ENCODE measurements at regions not wholly inside any gene's neighbourhood (a gene's known extent, or its start where the extent isn't known, plus 50 kb on each side); places are given as distances from the start of the nearest gene placed in this dataset.

- TF ChIP-seq, protein P1, sequence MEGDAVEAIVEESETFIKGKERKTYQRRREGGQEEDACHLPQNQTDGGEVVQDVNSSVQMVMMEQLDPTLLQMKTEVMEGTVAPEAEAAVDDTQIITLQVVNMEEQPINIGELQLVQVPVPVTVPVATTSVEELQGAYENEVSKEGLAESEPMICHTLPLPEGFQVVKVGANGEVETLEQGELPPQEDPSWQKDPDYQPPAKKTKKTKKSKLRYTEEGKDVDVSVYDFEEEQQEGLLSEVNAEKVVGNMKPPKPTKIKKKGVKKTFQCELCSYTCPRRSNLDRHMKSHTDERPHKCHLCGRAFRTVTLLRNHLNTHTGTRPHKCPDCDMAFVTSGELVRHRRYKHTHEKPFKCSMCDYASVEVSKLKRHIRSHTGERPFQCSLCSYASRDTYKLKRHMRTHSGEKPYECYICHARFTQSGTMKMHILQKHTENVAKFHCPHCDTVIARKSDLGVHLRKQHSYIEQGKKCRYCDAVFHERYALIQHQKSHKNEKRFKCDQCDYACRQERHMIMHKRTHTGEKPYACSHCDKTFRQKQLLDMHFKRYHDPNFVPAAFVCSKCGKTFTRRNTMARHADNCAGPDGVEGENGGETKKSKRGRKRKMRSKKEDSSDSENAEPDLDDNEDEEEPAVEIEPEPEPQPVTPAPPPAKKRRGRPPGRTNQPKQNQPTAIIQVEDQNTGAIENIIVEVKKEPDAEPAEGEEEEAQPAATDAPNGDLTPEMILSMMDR (conservative IDR thresholded peaks at IDR 0.05; ENCODE audit: low read length) = no peak
- TF ChIP-seq EZH2phosphoT487 (IDR thresholded peaks at IDR 0.05; ENCODE audit: borderline replicate concordance) = no peak
These were observed 203.7 kb upstream of the TUT7 start for GRCh38 chr9:86557918-86558317.

Data from Loucy (cell line).